ENCODE measurements at regions not wholly inside any gene's neighbourhood (a gene's known extent, or its start where the extent isn't known, plus 50 kb on each side); places are given as distances from the start of the nearest gene placed in this dataset.

DNA sequence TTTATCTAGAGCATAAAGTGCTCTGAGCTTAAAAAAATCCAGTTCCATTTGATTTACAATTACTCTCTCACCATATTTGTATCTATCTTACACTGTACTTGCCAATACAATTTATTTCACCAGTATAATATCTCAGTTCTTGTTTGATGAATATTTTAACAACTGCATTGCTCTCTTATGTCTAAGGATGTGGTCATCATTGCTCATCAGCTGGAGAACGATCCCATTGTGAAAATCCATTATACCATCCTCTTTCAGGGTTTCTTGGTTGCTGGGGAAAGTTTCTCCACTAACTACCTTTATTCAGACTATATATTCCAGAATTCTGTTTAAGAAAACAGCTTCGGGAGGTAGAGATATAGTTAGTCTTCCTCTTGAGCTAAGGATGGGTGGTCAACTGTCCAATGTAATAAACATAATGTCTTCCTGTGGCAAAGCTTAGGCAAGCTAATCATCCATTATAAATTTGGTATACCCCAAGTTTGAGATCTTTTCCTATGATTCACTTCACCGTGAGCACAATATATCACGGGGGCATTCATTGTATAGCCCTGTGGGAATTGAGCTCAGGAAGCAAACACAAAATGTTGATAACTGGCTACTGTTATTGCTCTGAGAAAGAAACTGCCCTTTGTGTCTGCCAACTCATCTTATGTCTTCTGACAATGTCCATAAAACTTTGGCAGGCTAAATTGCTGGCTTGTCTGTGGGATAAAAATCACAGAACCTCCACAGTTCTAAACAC lies 2361.9 kb downstream of the ARAP2 start:
- Mint-ChIP-seq H3K4me1 (ENCODE audit: low read depth, unreplicated experiment) (no peaks in the 10 kb centered on the region), H3K4me3 (ENCODE audit: low read depth, unreplicated experiment) (no peak overlapping the region), H3K27me3 (ENCODE audit: unreplicated experiment) (no peaks in the 10 kb centered on the region), H3K36me3 (ENCODE audit: insufficient read depth, unreplicated experiment) (no peaks in the 10 kb centered on the region), H3K27ac (ENCODE audit: unreplicated experiment) (no peak overlapping the region), H3K9me3 (ENCODE audit: low read depth, unreplicated experiment) (no peaks in the 10 kb centered on the region)
- no peak for TF ChIP-seq CTCF (IDR thresholded peaks at IDR 0.05; ENCODE audit: unreplicated experiment)
- no TSS peak for BruUV-seq (replicated peaks)
- DNase-seq = no peak
- intact Hi-C loops (cut with micrococcal nuclease; ENCODE audit: unreplicated experiment) = no loop called here
- CTCF ChIA-PET = no interaction called here

GRCh38 chr4:33883111-33883510 lies 2361.2 kb downstream of the ARAP2 start:
- Mint-ChIP-seq H3K4me3 (ENCODE audit: low read depth, unreplicated experiment) (no peak overlapping the region), H3K27me3 (ENCODE audit: unreplicated experiment) (no peaks in the 10 kb centered on the region), H3K27ac (ENCODE audit: unreplicated experiment) (no peak overlapping the region), H3K4me1 (ENCODE audit: low read depth, unreplicated experiment) (no peaks in the 10 kb centered on the region), H3K9me3 (ENCODE audit: low read depth, unreplicated experiment) (no peaks in the 10 kb centered on the region), H3K36me3 (ENCODE audit: insufficient read depth, unreplicated experiment) (no peaks in the 10 kb centered on the region)
- intact Hi-C loops (cut with micrococcal nuclease; ENCODE audit: unreplicated experiment) = no loop called here
- BruUV-seq (replicated peaks) = no TSS peak
- DNase-seq = no peak
- TF ChIP-seq CTCF (IDR thresholded peaks at IDR 0.05; ENCODE audit: unreplicated experiment) = no peak
- CTCF ChIA-PET = no interaction called here

GRCh38 chr4:33886356-33886755 lies 2358.0 kb downstream of the ARAP2 start:
- Mint-ChIP-seq H3K36me3 (ENCODE audit: insufficient read depth, unreplicated experiment) (no peaks in the 10 kb centered on the region), H3K4me1 (ENCODE audit: low read depth, unreplicated experiment) (no peaks in the 10 kb centered on the region), H3K9me3 (ENCODE audit: low read depth, unreplicated experiment) (peaks cover 2% of the 10 kb centered on the region), H3K27ac (ENCODE audit: unreplicated experiment) (no peak overlapping the region), H3K4me3 (ENCODE audit: low read depth, unreplicated experiment) (no peak overlapping the region), H3K27me3 (ENCODE audit: unreplicated experiment) (no peaks in the 10 kb centered on the region)
- no peak for TF ChIP-seq CTCF (IDR thresholded peaks at IDR 0.05; ENCODE audit: unreplicated experiment)
- DNase-seq = no peak
- no TSS peak for BruUV-seq (replicated peaks)
- CTCF ChIA-PET = no interaction called here
- intact Hi-C loops (cut with micrococcal nuclease; ENCODE audit: unreplicated experiment) = no loop called here

GRCh38 chr4:33890841-33891240 lies 2353.5 kb downstream of the ARAP2 start:
- CTCF ChIA-PET = no interaction called here
- Mint-ChIP-seq H3K4me1 (ENCODE audit: low read depth, unreplicated experiment) (no peaks in the 10 kb centered on the region), H3K27ac (ENCODE audit: unreplicated experiment) (no peak overlapping the region), H3K27me3 (ENCODE audit: unreplicated experiment) (no peaks in the 10 kb centered on the region), H3K4me3 (ENCODE audit: low read depth, unreplicated experiment) (no peak overlapping the region), H3K9me3 (ENCODE audit: low read depth, unreplicated experiment) (peaks cover 4% of the 10 kb centered on the region), H3K36me3 (ENCODE audit: insufficient read depth, unreplicated experiment) (no peaks in the 10 kb centered on the region)
- TF ChIP-seq CTCF (IDR thresholded peaks at IDR 0.05; ENCODE audit: unreplicated experiment) = no peak
- no TSS peak for BruUV-seq (replicated peaks)
- intact Hi-C loops (cut with micrococcal nuclease; ENCODE audit: unreplicated experiment) = no loop called here
- no peak for DNase-seq

All from Calu3 (cell line).